GM23248 (cell line): ENCODE measurements at regions not wholly inside any gene's neighbourhood (a gene's known extent, or its start where the extent isn't known, plus 50 kb on each side); places are given as distances from the start of the nearest gene placed in this dataset.

ENCODE experiments used
- EZH2 ChIP-seq: fragments of 200-600 bp; sonication (generic); IDR thresholded peaks from 2 replicates; pipeline ENCODE4 v1.6.1; 2018; ENCODE audit warnings: antibody characterized with exemption, mild to moderate bottlenecking; ENCODE audit not compliant: insufficient read depth, poor library complexity, severe bottlenecking
- EZH2phosphoT487 ChIP-seq: fragments of 200-600 bp; sonication (generic); IDR thresholded peaks from 2 replicates; pipeline ENCODE4 v1.6.1; 2018; ENCODE audit warnings: antibody characterized with exemption, moderate library complexity, mild to moderate bottlenecking, low read depth; ENCODE audit not compliant: insufficient read depth

GRCh38 chr12:28987538-28988324, 161.3 kb upstream of the FAR2 start:
- TF ChIP-seq EZH2 (no peak), EZH2phosphoT487 (no peak)
